GM12892 (cell line): ENCODE measurements at regions not wholly inside any gene's neighbourhood (a gene's known extent, or its start where the extent isn't known, plus 50 kb on each side); places are given as distances from the start of the nearest gene placed in this dataset.

Experiments used
- DNase-seq: peaks from one replicate; pipeline ENCODE4 v3.0.0; 2011; ENCODE audit not compliant: insufficient read length
- FAIRE-seq: peaks from 2 replicates; lab custom pipeline; 2011; peaks lifted over from hg19 to GRCh38; lab: Jason Lieb, UNC
- POLR2A ChIP-seq: IDR thresholded peaks from 2 replicates; pipeline ENCODE4 v1.6.1; 2011; ENCODE audit warnings: low read depth, low read length, control low read depth
- POLR2AphosphoS5 ChIP-seq: IDR thresholded peaks from 2 replicates; pipeline ENCODE4 v1.6.1; 2011; ENCODE audit warnings: low read depth, low read length, control low read depth
- TAF1 ChIP-seq: IDR thresholded peaks from 2 replicates; pipeline ENCODE4 v1.6.1; 2011; ENCODE audit warnings: low read depth, mild to moderate bottlenecking, control low read depth, low read length, borderline replicate concordance

- TF ChIP-seq POLR2AphosphoS5: no peak
- DNase-seq (no peak), FAIRE-seq (no peak)
Measured at GRCh38 chr4:8688908-8689445, 96.4 kb downstream of the CPZ start.

GRCh38 chr4:8688041-8688907, 95.7 kb downstream of the CPZ start:
- DNase-seq: no peak
- FAIRE-seq: no peak
- no peak for TF ChIP-seq POLR2A
- no peak for TF ChIP-seq POLR2AphosphoS5
- no peak for TF ChIP-seq TAF1

- TF ChIP-seq POLR2AphosphoS5 (no peak), TAF1 (no peak), POLR2A (no peak)
- no peak for DNase-seq
- peak; percentile 86 for FAIRE-seq
Measured at GRCh38 chr4:8687083-8687482, 94.5 kb downstream of the CPZ start.

GRCh38 chr4:8685831-8686230, 93.3 kb downstream of the CPZ start:
- TF ChIP-seq POLR2AphosphoS5: no peak
- TF ChIP-seq TAF1: no peak
- TF ChIP-seq POLR2A: no peak
- no peak for FAIRE-seq
- DNase-seq: no peak

GRCh38 chr4:8683462-8683861, 90.9 kb downstream of the CPZ start:
- TF ChIP-seq POLR2A: no peak
- TF ChIP-seq TAF1: no peak
- TF ChIP-seq POLR2AphosphoS5: no peak
- FAIRE-seq (no peak), DNase-seq (no peak)

GRCh38 chr4:8682725-8683124, 90.2 kb downstream of the CPZ start:
- TF ChIP-seq POLR2A: no peak
- no peak for TF ChIP-seq TAF1
- TF ChIP-seq POLR2AphosphoS5: no peak
- DNase-seq: no peak
- FAIRE-seq: no peak

GRCh38 chr4:8682296-8682695, 89.7 kb downstream of the CPZ start:
- no peak for FAIRE-seq

GRCh38 chr4:8681391-8681790, 88.8 kb downstream of the CPZ start:
- FAIRE-seq (no peak), DNase-seq (no peak)
- TF ChIP-seq TAF1 (no peak), POLR2AphosphoS5 (no peak), POLR2A (no peak)

More at GRCh38 chr4:8682296-8682695, 89.7 kb downstream of the CPZ start:
- no peak for DNase-seq
- TF ChIP-seq POLR2AphosphoS5 (no peak), POLR2A (no peak), TAF1 (no peak)

- FAIRE-seq: no peak
- DNase-seq: no peak
- TF ChIP-seq POLR2AphosphoS5: no peak
- no peak for TF ChIP-seq TAF1
- no peak for TF ChIP-seq POLR2A
Measured at GRCh38 chr4:8679032-8679431, 86.5 kb downstream of the CPZ start.

GRCh38 chr4:8676676-8677075, 84.1 kb downstream of the CPZ start:
- no peak for FAIRE-seq
- DNase-seq: no peak
- TF ChIP-seq POLR2AphosphoS5 (no peak), POLR2A (no peak), TAF1 (no peak)

GRCh38 chr4:8675906-8676305, 83.3 kb downstream of the CPZ start:
- TF ChIP-seq POLR2AphosphoS5: no peak
- TF ChIP-seq TAF1: no peak
- TF ChIP-seq POLR2A: no peak
- FAIRE-seq: no peak

GRCh38 chr4:8675383-8675782, 82.8 kb downstream of the CPZ start:
- FAIRE-seq (no peak), DNase-seq (no peak)
- TF ChIP-seq POLR2A (no peak), POLR2AphosphoS5 (no peak), TAF1 (no peak)

More at GRCh38 chr4:8675906-8676305, 83.3 kb downstream of the CPZ start:
- DNase-seq: no peak
